NCI-H460 (cell line): ENCODE measurements at regions not wholly inside any gene's neighbourhood (a gene's known extent, or its start where the extent isn't known, plus 50 kb on each side); places are given as distances from the start of the nearest gene placed in this dataset.

ENCODE experiments used
- DNase-seq: peaks from one replicate; pipeline ENCODE4 v3.0.0-alpha.2; 2016; ENCODE audit warnings: low read depth; ENCODE audit errors: extremely low read depth

GRCh38 chr11:70771099-70771885 lies 373.0 kb downstream of the CTTN start:
- no peak for DNase-seq

- DNase-seq, result no peak
These were observed 374.6 kb downstream of the CTTN start for GRCh38 chr11:70772950-70773349.

GRCh38 chr11:70775386-70776075 lies 377.2 kb downstream of the CTTN start:
- no peak for DNase-seq

GRCh38 chr11:70776914-70777532 lies 378.7 kb downstream of the CTTN start:
- DNase-seq, result no peak

GRCh38 chr11:70778883-70779282 lies 380.6 kb downstream of the CTTN start:
- no peak for DNase-seq

- no peak for DNase-seq
These were observed 381.3 kb downstream of the CTTN start for GRCh38 chr11:70779433-70780245.

GRCh38 chr11:70780246-70780535 lies 381.9 kb downstream of the CTTN start:
- no peak for DNase-seq

- no peak for DNase-seq
These were observed 384.1 kb downstream of the CTTN start for GRCh38 chr11:70782401-70782913.

GRCh38 chr11:70783356-70783755 lies 385.0 kb downstream of the CTTN start:
- DNase-seq, result no peak

- no peak for DNase-seq
These were observed 385.5 kb downstream of the CTTN start for GRCh38 chr11:70783821-70784220.

GRCh38 chr11:70785372-70785771 lies 387.0 kb downstream of the CTTN start:
- DNase-seq, result no peak

- no peak for DNase-seq
These were observed 387.8 kb downstream of the CTTN start for GRCh38 chr11:70786021-70786665.

GRCh38 chr11:70788248-70789022 lies 390.1 kb downstream of the CTTN start:
- peak; percentile 63 for DNase-seq

GRCh38 chr11:70790671-70791300 lies 392.5 kb downstream of the CTTN start:
- no peak for DNase-seq

GRCh38 chr11:70796648-70797227 lies 398.4 kb downstream of the CTTN start:
- DNase-seq, result no peak

- DNase-seq, result no peak
These were observed 400.0 kb downstream of the CTTN start for GRCh38 chr11:70798296-70798695.

GRCh38 chr11:70799386-70799785 lies 401.1 kb downstream of the CTTN start:
- no peak for DNase-seq

GRCh38 chr11:70802185-70802584 lies 403.9 kb downstream of the CTTN start:
- no peak for DNase-seq
